Bronchial epithelial cell (primary cell): ENCODE measurements at regions not wholly inside any gene's neighbourhood (a gene's known extent, or its start where the extent isn't known, plus 50 kb on each side); places are given as distances from the start of the nearest gene placed in this dataset.

Experiments used
- DNase-seq: peaks from one replicate; pipeline ENCODE4 v3.0.0-alpha.2; 2010; ENCODE audit warnings: low read depth
- FAIRE-seq: peaks from 2 replicates; lab custom pipeline; 2011; peaks lifted over from hg19 to GRCh38; lab: Jason Lieb, UNC
- H3K27me3 ChIP-seq: 2 replicates; pipeline ENCODE4 v1.5.1; 2011; ENCODE audit warnings: low read length; ENCODE audit not compliant: control insufficient read depth, insufficient read depth
- H3K36me3 ChIP-seq: 2 replicates; pipeline ENCODE4 v1.5.1; 2011; ENCODE audit warnings: low read length; ENCODE audit not compliant: control insufficient read depth, insufficient read depth
- H3K4me3 ChIP-seq: 2 replicates; pipeline ENCODE4 v1.5.1; 2011; ENCODE audit warnings: mild to moderate bottlenecking, low read depth, low read length, control low read depth
- CTCF ChIP-seq: IDR thresholded peaks from 2 replicates; pipeline ENCODE4 v1.5.1; 2011; ENCODE audit warnings: mild to moderate bottlenecking, moderate library complexity, low read length, control low read depth, inconsistent platforms; ENCODE audit not compliant: insufficient read depth, severe bottlenecking

GRCh38 chr20:63116412-63117106 is 99.4 kb downstream of the YTHDF1 start:
- Histone ChIP-seq H3K27me3 (no peaks in the 10 kb centered on the region), H3K36me3 (no peaks in the 10 kb centered on the region), H3K4me3 (no peak overlapping the region)
- FAIRE-seq (no peak), DNase-seq (no peak)
- no peak for TF ChIP-seq CTCF

GRCh38 chr20:63115651-63116411 is 100.1 kb downstream of the YTHDF1 start:
- DNase-seq = no peak
- no peak for TF ChIP-seq CTCF
- Histone ChIP-seq H3K4me3 (no peak overlapping the region), H3K27me3 (no peaks in the 10 kb centered on the region), H3K36me3 (no peaks in the 10 kb centered on the region)
- no peak for FAIRE-seq

GRCh38 chr20:63114693-63115311 is 101.1 kb downstream of the YTHDF1 start:
- TF ChIP-seq CTCF = no peak
- DNase-seq = no peak
- Histone ChIP-seq H3K36me3 (no peaks in the 10 kb centered on the region), H3K4me3 (no peak overlapping the region), H3K27me3 (no peaks in the 10 kb centered on the region)
- peak; percentile 96 for FAIRE-seq

- no peaks in the 10 kb centered on the region for H3K27me3 ChIP-seq
- no peak for FAIRE-seq
- no peak overlapping the region for H3K4me3 ChIP-seq
Observed at GRCh38 chr20:63114006-63114692, 101.8 kb downstream of the YTHDF1 start.

More at GRCh38 chr20:63114006-63114692, 101.8 kb downstream of the YTHDF1 start:
- DNase-seq = no peak
- no peak for TF ChIP-seq CTCF
- H3K36me3 ChIP-seq = no peaks in the 10 kb centered on the region
